OCI-LY3 (cell line): ENCODE measurements at regions not wholly inside any gene's neighbourhood (a gene's known extent, or its start where the extent isn't known, plus 50 kb on each side); places are given as distances from the start of the nearest gene placed in this dataset.

Source experiments
- H2AFZ ChIP-seq: fragments of 200-600, 300-600 bp; shearing (Covaris generic); 2 replicates; pipeline ENCODE4 v1.6.0; 2014; ENCODE audit warnings: antibody characterized with exemption, low read depth, low read length
- H3K27ac ChIP-seq: fragments of 200-600, 300-600 bp; sonication (generic); 2 replicates; pipeline ENCODE4 v1.5.1; 2014; ENCODE audit warnings: mild to moderate bottlenecking, low read length, moderate library complexity, mixed read lengths
- H3K27me3 ChIP-seq: fragments of 200-600, 300-600 bp; sonication (generic); 2 replicates; pipeline ENCODE4 v1.6.1; 2014; ENCODE audit warnings: low read depth, low read length, mixed read lengths
- H3K36me3 ChIP-seq: fragments of 200-600, 300-600 bp; sonication (generic); replicated peaks from 2 replicates; pipeline ENCODE3; 2014; ENCODE audit warnings: low read depth, low read length, mixed read lengths
- H3K4me1 ChIP-seq: fragments of 300-600, 200-600 bp; sonication (generic); 2 replicates; pipeline ENCODE4 v1.6.1; 2014; ENCODE audit warnings: low read length, mixed read lengths
- H3K4me2 ChIP-seq: fragments of 200-600, 300-600 bp; sonication (generic); 2 replicates; pipeline ENCODE4 v1.6.1; 2014; ENCODE audit warnings: low read length, mixed read lengths
- H3K4me3 ChIP-seq: fragments of 300-600, 200-600 bp; sonication (generic); 2 replicates; pipeline ENCODE4 v1.5.1; 2014; ENCODE audit warnings: antibody characterized with exemption, mild to moderate bottlenecking, low read length, moderate library complexity
- H3K79me2 ChIP-seq: fragments of 300-600, 200-600 bp; shearing (Covaris generic); 2 replicates; pipeline ENCODE4 v1.6.1; 2014; ENCODE audit warnings: mild to moderate bottlenecking, low read length, mixed read lengths
- H3K9ac ChIP-seq: fragments of 300-600, 200-600 bp; shearing (Covaris generic); 2 replicates; pipeline ENCODE4 v1.6.0; 2014; ENCODE audit warnings: mild to moderate bottlenecking, low read length, moderate library complexity
- H3K9me3 ChIP-seq: fragments of 200-600, 300-600 bp; shearing (Covaris generic); 2 replicates; pipeline ENCODE4 v1.6.1; 2014; ENCODE audit warnings: low read length, mixed read lengths; ENCODE audit not compliant: insufficient read depth
- H4K20me1 ChIP-seq: fragments of 200-600, 300-600 bp; sonication (generic); 2 replicates; pipeline ENCODE4 v1.6.1; 2016; ENCODE audit warnings: low read length, mixed read lengths; ENCODE audit not compliant: insufficient read depth
- EZH2phosphoT487 ChIP-seq: fragments of 200-600 bp; shearing (Covaris generic); IDR thresholded peaks from 2 replicates; pipeline ENCODE4 v1.6.1; 2018; ENCODE audit warnings: antibody characterized with exemption, mixed run types, low read depth
- TF ChIP-seq, protein P1 (sequence below): fragments of 200-600, 300-600 bp; sonication (generic); IDR thresholded peaks from 2 replicates; pipeline ENCODE4 v1.5.1; 2014; ENCODE audit warnings: antibody characterized with exemption, low read length, low read depth

DNA sequence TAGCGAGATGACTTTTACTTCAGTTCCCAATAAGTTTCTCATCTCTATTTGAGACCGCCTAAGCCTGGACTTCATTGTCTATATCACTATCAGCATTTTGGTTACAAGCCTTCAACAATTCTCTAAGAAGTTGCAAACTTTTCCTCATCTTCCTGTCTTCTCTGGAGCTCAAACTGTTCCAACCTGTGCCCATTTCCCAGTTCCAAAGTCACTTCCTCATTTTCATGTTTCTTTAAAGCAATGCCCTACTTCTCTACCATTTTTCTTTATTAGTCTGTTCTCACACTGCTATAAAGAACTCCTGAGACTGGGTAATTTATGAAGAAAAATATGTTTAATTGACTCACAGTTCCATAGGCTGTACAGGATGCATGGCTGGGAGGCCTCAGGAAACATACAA is 251.9 kb downstream of the TECRL start:
- Histone ChIP-seq H3K36me3 (no peaks in the 10 kb centered on the region), H3K9me3 (no peaks in the 10 kb centered on the region), H3K27ac (no peak overlapping the region), H3K79me2 (no peaks in the 10 kb centered on the region), H4K20me1 (no peaks in the 10 kb centered on the region), H3K4me1 (no peaks in the 10 kb centered on the region), H2AFZ (no peak overlapping the region), H3K27me3 (no peaks in the 10 kb centered on the region), H3K9ac (no peak overlapping the region), H3K4me2 (no peak overlapping the region), H3K4me3 (no peak overlapping the region)
- TF ChIP-seq, protein P1, sequence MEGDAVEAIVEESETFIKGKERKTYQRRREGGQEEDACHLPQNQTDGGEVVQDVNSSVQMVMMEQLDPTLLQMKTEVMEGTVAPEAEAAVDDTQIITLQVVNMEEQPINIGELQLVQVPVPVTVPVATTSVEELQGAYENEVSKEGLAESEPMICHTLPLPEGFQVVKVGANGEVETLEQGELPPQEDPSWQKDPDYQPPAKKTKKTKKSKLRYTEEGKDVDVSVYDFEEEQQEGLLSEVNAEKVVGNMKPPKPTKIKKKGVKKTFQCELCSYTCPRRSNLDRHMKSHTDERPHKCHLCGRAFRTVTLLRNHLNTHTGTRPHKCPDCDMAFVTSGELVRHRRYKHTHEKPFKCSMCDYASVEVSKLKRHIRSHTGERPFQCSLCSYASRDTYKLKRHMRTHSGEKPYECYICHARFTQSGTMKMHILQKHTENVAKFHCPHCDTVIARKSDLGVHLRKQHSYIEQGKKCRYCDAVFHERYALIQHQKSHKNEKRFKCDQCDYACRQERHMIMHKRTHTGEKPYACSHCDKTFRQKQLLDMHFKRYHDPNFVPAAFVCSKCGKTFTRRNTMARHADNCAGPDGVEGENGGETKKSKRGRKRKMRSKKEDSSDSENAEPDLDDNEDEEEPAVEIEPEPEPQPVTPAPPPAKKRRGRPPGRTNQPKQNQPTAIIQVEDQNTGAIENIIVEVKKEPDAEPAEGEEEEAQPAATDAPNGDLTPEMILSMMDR = no peak
- TF ChIP-seq EZH2phosphoT487 = no peak

DNA sequence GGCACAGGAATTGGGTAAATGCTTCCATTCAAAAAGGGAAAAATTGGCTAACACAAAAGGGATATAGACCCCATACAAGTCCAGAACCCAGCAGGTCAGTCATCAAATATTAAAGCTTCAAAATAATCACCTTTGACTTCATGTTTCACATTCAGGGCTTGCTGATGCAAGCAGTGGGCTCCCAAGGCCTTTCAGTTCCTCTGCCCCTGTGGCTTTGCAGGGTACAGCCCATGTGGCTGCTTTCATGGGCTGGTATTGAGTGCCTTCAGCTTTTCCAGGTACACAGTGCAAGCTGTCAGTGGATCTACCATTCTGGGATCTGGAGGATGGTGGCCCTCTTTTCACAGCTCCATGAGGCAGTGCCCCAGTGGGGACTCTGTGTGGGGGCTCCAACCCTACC is 253.0 kb downstream of the TECRL start:
- Histone ChIP-seq H3K4me1 (no peaks in the 10 kb centered on the region), H3K27me3 (no peaks in the 10 kb centered on the region), H3K36me3 (no peaks in the 10 kb centered on the region), H2AFZ (no peak overlapping the region), H3K4me3 (no peak overlapping the region), H3K79me2 (no peaks in the 10 kb centered on the region), H4K20me1 (no peaks in the 10 kb centered on the region), H3K9ac (no peak overlapping the region), H3K27ac (no peak overlapping the region), H3K9me3 (no peaks in the 10 kb centered on the region), H3K4me2 (no peak overlapping the region)
- TF ChIP-seq, protein P1 = no peak
- TF ChIP-seq EZH2phosphoT487 = no peak

DNA sequence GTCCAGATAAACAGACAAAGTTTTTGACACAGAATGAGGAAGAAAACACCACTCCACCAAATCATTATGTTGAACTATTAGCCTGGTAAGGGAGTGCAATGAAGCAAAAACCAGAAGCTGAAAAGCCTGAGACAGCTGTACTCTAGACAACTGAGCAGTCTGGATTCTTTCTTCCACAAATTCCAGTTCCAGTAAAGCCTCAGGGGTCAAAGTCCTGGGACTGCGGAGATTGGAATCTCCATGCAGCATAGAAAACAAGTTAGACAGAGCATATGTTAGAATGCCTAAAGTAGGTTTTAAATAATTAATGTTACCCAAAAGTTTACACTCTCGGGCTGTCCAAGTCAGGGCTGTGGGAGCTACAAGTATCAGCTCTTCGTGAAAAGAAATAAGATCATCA is 263.2 kb downstream of the TECRL start:
- no peak overlapping the region for H3K4me2 ChIP-seq
- no peak overlapping the region for H3K27ac ChIP-seq
- no peaks in the 10 kb centered on the region for H3K4me1 ChIP-seq
- H3K9me3 ChIP-seq = no peaks in the 10 kb centered on the region
- H3K27me3 ChIP-seq = no peaks in the 10 kb centered on the region
- H4K20me1 ChIP-seq = no peaks in the 10 kb centered on the region
- TF ChIP-seq, protein P1 = no peak
- no peak for TF ChIP-seq EZH2phosphoT487
- no peak overlapping the region for H2AFZ ChIP-seq
- no peaks in the 10 kb centered on the region for H3K36me3 ChIP-seq
- H3K4me3 ChIP-seq = no peak overlapping the region
- H3K79me2 ChIP-seq = no peaks in the 10 kb centered on the region
- H3K9ac ChIP-seq = no peak overlapping the region

DNA sequence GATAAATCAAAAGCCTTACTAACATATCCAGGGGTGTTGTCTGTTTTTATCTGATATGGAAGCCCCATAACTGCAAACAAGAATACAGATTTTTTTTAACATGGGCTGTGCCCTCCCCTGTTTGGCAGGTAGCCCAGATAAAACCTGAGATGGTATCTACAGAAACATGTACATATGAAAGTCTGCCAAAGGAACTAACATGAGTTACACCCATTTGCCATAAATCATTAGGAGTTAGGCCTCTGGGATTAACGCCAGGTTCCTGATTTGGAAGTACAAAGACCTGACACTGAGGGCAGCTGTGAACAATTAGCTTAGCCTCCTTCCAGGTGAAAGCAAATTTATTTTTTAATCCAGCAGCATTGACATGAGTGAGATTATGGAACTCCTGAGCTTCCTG is 264.3 kb downstream of the TECRL start:
- H3K9ac ChIP-seq = no peak overlapping the region
- no peak overlapping the region for H3K27ac ChIP-seq
- H3K4me2 ChIP-seq = no peak overlapping the region
- H2AFZ ChIP-seq = no peak overlapping the region
- H3K79me2 ChIP-seq = no peaks in the 10 kb centered on the region
- no peaks in the 10 kb centered on the region for H3K36me3 ChIP-seq
- TF ChIP-seq EZH2phosphoT487 = no peak
- TF ChIP-seq, protein P1 = no peak
- no peaks in the 10 kb centered on the region for H3K27me3 ChIP-seq
- H3K9me3 ChIP-seq = no peaks in the 10 kb centered on the region
- no peaks in the 10 kb centered on the region for H4K20me1 ChIP-seq
- no peaks in the 10 kb centered on the region for H3K4me1 ChIP-seq
- H3K4me3 ChIP-seq = no peak overlapping the region
